ENCODE measurements at regions not wholly inside any gene's neighbourhood (a gene's known extent, or its start where the extent isn't known, plus 50 kb on each side); places are given as distances from the start of the nearest gene placed in this dataset.
A peak's percentile ranks its signal among the peaks of the same experiment; 100 is the strongest.
"Not testable (repeated sequence)": the region's sequence is repeated elsewhere in the genome, so short reads cannot be mapped to it uniquely, and the experiment has no call there.

DNA sequence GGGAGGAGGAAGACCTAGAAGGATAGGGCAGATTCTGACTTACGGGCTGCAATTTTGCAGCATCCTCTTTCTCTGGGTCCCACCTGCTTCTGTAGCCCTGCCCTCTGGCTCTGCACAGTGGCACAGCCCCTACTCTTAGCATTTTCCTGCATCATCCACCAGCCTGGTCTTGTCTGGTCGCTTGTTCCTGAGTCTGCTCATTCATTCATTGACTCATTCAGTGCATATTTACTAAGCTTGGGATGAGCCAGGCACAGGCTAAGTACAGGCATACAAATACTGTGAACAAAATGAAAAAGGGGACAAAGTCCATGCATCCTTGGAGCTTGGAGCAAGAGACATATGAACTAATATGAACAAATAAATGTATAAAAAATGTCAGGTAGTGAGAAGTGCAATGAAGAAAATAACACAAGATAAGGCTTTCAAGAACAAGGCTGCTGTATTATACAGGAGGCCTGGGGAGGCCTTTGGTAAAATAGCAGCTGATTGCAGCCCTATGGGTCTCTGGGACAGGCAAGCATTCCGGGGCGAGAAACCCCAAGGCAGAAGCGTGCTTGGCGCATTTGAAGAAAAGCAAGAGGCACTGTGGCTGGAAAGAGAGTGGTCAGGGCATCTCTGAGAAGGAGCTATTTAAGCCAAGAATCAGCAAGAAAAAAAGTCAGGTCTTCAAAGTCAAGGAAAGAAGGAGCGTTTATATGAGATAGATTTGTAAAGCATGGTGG lies 108.0 kb upstream of the ALX4 start:
- no peak for DNase-seq (ENCODE audit: low spot score)

DNA sequence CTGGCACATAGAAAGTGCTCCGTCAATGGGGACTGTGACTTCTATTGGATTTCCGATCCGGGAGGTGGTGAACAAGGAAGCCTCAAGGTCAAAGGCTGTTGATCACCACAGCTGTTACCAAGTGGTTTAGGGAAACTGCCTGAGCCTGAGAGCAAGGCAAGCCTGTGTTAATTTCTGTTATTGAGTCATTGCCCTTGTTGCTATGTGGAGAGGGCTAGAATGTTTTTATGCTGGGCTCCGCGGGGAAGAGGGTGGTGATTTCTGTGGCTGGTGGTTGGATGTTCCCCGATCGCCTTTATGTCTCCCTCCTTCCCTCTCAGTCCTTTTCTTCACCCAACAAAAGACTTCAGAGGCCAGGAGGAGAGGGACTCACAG lies 108.5 kb upstream of the ALX4 start:
- DNase-seq (ENCODE audit: low spot score), result no peak

DNA sequence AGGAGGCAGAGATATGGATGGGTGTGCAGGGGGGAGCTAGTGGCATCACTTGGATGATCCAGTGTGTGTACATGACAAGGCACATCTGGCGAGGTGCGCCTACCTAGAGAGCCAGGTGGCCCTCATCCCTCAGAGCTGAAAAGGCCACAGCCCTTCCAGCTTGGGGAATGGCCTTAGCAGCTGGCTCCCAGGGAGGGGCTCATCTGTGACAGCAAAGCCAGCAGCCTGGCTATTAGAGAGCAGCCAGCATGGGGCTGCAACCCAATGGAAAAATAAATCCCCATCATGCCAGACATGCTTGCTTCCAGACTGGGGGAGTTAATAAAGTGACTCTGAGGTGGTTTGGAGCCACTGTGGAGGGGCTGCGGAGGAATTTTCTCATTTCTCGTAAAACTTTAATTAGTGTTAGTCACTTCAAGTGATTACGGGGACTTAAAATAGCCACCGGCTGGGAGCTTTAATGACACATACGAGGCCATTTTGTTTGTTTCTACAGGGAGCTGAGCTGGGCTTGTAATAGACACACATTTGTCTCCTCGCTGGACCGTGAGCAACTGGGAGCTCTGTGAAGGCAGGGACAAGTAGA lies 111.2 kb upstream of the ALX4 start:
- DNase-seq (ENCODE audit: low spot score), result no peak

DNA sequence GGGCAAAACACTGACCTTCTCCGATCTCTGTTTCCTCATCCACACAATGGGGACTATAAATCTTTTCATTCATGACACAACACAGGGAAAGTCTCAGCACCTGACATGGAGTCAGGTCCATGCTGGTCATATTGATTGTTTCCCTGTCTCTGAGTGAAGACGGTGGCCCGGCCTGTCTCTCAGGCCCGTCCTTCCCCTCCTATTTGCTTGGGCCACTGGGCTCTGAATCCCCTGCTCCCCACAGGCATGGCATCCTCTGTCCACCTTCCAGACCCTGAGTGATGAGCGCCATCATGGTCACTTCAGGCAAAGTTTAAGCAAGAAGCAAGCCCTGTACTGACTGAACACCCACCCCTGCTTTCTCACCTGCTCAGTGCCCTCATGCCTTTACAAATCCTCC lies 113.3 kb upstream of the ALX4 start:
- no peak for DNase-seq (ENCODE audit: low spot score)

DNA sequence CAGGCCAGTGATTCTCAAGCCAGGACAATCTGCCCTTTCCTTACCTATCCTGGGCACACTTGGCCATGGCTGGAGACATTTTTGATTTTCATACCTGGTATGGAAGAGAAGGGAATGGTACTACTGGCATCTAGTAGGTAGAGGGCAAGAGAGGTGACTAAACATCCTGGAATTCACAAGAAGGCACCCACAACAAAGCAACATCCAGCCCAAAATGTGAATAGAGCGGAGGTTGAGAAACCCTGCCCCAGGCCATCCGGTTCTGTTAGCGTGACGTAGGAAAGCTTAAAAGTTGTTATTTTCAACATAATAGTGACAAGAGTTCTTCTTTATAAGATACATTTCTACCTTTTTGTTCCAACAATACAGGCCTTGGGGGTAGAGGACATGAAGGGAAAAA lies 114.9 kb upstream of the ALX4 start:
- peak; percentile 93 for DNase-seq (ENCODE audit: low spot score)

DNA sequence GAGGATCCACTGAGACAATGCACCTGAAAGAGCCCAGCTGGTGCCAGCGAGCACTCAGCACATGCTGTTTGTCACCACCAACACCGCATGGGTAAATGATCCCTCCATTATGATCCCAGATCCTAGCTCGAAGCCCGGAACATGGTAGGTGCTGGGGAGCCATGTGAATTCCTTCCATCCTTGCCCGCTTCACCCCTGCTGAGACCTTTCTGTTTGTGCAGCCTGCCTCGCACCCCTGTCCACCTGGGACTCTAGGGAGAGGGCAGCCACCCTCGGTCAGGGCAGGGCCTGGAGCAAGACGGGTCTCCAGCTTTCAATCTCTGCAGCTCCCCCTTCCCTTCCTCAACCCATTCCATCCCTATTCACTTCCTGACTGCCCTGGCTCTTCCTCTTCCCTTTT lies 116.2 kb upstream of the ALX4 start:
- DNase-seq (ENCODE audit: low spot score), result no peak

DNA sequence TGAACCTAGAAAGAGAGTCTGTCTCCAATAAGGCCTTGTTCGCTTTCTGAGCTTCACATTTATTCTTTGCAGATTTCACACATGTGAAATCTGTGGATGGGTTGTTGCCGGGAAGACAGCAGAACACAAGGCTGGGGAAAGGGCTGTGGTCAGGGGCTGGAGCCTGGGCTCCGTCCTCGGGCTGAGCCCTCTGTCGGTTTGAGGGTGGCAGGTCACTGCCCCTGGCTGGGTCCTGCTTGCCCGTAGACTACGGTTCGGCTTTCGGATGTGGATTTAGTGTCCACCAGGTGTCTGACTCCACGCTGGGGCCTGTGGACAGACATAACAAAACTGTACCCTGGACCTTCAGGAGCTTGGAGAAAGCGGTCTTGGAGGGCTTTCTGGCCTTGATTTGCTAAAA lies 117.0 kb upstream of the ALX4 start:
- DNase-seq (ENCODE audit: low spot score), result no peak

DNA sequence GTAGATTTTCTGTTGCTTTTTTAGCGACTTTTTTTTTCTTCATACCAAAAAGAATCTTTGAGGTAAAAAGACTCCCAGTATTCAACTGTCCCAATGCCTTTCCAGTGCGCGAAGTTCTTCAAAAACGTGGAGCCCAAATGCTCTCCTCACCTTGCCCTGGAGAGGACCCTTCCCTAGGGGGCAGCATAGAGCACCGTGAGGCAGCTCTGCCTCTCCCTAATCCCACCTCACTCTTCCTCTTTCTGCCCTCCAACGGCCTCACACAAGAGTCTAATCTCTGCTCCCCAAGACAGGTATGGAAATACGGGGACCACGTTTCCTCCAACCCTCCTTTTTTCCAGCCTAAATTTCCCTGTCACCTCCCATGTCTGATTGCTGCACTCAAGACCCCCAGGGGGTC lies 117.5 kb upstream of the ALX4 start:
- no peak for DNase-seq (ENCODE audit: low spot score)

DNA sequence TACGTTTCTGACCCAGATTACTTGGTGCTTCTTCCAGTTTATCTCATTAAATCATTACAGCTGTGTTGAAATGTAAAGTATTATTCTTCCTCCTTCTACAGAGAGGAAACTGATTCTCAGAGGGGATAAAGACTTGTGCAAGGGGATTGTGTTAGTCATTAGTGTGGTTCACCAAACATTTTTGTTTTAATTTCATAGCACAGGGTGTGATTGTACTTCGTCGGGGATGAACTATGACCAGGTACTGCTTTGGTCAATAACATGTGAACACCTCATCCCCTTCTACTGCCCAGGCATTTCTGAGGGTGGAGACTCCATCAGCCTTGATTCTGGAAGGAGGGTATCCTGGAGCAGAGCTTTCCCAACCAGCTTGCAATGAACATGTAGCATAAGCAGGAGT lies 120.2 kb upstream of the ALX4 start:
- no peak for DNase-seq (ENCODE audit: low spot score)

DNA sequence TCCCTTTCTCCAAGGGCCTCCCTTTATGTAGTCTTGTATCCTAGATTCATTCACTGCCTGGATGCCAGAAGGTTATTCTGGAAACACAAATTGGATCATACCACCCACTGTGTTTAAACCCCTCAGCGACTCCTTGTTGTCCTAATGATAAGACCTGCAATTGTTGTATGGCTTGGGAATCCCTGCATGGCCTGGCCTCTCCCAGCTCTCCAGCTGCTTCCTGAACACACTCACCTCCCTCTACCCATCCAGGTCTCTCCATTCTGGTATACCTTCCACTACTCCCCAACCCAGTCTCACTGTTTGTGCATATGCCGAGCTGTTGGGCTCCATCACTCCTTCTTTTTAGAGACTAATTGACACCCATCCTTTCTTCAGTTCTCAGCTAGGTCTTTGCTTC lies 124.3 kb upstream of the ALX4 start:
- DNase-seq (ENCODE audit: low spot score), result no peak

DNA sequence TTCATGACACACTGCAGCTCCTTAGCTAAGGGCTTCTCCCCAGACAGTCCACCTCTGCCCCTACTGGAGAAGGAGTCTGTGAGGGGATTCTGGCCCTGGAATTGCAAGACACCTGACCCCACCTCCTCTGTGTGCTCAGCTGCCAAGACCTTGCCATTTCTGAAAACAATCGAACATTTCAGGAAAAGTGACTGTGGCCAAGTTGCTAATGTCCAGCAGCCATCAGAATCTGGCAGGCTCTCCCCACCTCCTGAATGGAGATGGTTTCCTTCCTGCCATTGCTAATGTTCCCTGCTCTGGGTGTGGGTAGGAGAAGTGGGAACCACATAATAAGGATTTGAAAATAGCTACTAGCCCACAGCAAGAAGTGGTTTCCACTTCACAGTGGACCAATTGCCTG lies 127.2 kb upstream of the ALX4 start:
- no peak for DNase-seq (ENCODE audit: low spot score)

DNA sequence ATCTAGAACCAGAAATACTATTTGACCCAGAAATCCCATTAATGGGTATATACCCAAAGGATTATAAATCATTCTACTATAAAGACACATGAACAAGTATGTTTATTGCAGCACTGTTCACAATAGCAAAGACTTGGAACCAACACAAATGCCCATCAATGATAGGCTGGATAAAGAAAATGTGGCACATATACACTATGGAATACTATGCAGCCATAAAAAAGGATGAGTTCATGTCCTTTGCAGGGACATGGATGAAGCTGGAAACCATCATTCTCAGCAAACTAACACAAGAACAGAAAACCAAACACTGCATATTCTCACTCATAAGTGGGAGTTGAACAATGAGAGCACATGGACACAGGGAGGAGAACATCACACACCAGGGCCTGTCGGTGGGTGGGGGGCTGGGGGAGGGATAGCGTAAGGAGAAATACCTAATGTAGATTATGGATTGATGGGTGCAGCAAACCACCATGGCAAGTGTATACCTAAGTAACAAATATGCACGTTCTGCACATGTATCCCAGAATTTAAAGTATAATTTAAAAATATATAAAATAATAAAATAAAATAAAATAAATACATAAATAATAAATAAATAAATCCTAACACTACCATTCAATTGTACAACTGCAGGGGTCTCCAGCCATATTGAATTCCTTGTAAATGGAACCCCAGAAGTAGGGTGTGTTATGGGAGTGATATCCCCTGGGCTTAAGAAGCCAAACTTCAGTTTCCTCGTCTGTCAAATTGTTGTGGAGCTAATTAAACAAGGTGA lies 122.4 kb upstream of the CD82 start:
- DNase-seq (ENCODE audit: low spot score), result not testable (repeated sequence)

DNA sequence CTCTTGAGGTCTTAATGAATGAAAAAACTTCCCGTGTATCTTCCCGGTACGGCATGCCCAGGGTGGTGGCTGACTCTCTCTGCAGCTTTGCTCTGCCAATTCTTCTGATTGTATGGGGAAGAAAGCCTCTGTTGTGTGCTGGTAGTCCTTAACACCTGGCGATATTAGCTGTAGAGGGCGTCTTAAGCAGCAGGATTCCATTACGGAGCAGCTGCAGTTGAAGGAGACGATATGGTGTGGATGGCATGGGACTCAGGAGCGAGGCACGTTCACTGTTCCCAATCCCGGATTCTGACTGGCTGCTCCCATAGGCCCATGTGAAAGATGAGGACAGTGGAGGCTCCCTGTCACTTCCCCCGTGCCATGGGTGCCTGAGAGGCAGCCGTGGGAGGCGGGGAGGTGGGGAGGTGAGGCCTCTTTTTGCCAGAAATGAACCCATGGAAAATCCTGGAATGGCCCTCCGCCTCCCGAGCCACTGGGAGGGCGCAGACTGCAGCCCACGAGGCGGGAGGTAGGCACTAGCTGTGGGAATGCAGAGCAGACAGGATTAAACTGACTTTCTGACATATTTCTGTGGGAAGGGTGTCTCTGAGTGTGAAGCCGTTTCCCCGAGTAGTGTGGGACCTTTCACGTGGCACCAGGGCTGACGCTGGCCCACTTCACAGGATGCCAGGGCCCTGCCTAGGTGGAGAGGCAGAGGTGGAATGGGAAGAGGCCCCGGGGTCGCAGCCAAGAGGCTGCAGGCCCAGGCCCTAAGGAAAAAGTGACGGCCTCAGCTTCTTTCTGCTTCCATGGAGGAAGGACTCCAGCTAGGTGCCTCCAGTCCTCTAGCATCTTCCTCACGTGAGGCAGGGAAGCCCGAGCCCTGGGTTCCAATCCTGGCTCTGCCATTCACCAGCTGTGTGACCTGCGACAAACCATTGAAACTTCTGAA lies 121.4 kb upstream of the CD82 start:
- DNase-seq (ENCODE audit: low spot score), result no peak

DNA sequence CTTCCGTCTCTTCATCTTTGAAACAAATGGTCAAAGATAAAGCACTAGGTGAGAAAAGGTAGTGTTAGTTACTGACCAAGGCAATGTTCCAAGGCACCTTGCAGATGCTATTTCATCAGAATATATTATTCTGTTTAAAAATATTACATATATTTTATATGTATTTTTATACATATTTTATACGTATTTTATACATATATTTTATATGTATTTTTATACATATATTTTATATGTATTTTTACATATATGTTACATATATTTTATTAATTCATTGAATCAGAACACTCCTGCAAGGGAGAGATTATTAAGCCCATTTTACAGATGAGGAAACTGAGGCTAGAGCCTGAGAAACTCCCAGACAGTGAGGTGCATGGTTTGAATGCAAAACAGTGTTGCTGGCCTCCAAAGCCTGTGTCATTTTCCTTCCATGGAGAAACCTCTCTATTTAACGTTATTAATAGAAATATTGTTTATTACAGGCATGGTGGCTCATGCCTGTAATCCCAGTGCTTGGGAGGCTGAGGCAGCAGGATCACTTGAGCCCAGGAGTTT lies 120.6 kb upstream of the CD82 start:
- DNase-seq (ENCODE audit: low spot score), result no peak

DNA sequence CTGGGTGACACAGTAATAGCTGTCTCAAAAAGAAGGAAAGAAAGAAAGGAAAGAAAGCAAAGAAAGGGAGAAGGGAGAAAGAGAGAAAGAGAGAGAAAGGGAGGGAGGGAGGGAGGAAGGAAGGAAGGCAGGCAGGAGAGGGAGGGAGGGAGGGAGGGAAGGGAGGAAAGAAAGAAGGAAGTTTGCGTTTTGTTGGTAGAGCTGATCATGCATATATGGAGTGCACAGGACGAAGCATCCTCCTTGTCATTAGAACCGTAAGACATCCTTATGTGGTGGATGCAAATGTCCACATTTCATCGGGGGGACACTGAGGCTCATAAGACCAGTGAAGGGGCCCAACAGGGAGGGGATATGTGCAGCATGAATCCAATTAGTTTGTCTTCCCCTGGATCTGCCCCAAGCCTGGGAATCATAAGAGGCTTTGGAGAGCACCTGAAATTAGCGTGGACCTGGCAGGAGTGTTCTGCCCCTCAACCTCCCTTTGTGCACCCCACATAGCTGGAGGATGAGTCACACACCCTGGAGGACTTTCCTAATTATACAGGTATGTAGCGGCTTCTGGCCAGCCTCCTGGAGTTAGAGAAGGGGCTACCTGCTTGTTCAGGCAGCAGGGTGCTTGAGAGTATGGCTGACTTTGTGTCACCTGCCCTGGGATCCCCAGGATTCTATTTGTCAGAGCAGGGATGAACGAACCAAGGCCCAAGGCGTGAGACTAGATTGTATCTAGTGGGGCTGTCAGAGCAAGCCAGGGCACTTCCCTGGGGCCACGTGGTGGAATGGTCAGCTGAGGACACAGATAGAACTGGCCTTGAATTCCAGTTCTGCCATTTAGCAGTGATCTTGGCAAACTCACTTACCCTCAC lies 119.7 kb upstream of the CD82 start:
- peak; percentile 73 for DNase-seq (ENCODE audit: low spot score)

DNA sequence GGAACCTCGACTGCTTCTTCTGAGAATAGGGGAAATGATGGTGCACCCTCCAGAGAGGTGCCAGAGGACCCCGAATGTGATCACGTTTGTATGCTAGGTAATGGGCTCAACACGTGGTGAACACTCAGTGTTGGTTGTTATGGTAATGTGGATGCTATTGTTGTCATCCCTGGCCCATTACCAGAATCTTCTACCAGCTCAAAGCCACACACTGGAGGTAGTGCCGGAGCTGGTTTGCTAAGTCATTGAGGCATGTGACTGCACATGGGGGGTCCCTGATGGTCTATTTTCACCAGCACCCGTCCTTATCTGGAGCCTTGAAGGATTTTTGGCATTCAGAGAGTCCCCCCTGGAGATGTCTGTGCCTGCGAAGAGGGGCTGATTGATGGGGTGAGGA lies 119.1 kb upstream of the CD82 start:
- DNase-seq (ENCODE audit: low spot score), result no peak

DNA sequence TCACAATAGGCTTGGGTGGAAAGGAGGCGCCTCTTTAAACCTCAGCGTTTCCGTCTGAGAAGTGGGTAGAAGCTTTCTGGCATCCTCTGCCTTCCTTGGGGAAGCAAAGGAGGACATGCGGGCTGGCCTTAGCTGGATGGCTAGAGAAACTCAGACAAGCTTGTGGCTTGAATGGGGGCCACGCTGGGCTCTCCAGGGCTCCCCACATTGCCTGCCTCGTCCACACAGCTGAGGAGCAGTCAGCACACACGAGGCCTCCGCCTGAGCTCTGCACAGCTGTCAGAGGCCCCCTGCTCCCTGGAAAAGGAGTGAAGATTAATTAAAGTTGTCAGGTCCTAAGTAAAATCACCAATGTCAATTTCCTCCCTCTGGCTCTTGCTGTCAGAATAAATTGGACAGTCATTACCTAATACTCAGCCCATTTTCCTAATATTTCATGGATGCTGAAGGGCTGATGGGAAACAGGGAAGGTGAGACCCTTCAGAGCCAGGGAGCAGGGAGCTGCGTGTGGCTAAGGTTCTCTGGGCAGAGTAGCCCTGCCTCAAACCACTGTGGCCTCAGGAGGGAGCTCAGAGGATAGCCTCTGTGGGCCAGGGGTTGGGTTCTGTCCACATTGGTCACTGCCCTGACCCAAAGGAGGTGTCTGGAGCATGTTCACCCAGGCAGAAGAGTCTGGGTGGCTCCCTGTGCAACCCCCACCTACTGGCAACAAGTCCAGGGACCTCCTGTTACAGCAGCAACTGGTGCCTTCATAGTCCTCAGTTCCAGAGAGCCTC lies 118.3 kb upstream of the CD82 start:
- DNase-seq (ENCODE audit: low spot score), result no peak

DNA sequence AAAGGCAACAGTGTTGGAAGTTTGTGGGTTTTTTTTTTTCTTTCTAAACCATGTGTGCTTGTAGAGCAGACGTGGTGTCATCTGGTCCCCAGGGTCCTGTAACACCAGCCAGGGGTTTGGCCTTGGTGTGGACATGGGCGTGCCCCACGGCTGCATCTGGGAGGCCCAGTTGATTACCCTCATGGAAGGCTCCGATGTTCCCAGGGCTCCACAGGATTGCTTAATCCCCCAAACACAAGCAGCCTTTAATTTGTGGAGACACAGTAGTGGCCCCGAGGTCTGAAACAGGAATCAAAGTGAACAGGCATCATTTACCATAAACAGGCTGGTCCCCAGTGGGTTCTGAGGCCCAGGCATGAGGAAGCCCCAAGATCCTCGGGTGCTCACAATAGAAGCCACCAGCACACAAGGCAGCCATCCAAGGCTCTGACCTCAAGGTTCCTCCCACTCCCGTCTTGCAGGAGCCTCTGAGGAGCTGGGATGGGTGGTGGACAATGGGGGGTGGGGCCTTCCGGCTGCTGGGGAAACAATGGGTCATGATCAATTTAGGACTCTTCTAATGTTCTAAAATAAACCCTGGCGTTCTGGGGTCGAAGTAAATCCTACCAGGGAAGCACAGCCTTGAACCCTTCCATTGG lies 115.0 kb upstream of the CD82 start:
- no peak for DNase-seq (ENCODE audit: low spot score)

DNA sequence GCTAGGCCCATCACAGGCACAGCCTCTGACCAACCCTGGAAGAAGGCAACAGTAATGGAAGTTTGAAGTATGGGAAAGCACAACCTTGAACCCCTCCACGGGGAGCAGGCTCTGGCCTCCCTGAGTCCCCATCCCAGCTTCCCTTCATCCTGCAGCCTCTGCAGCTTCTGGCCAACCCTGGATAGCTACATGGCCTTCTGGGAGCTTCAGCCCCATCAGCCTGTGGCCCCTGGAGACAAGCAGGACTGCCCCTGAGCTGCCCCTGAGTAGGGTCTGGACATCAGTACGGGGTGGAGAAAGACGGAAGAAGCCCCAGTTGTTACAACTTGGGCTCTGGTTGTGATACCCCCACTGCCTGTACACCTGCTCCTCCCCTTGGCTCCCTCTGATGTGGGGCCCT lies 113.8 kb upstream of the CD82 start:
- no peak for DNase-seq (ENCODE audit: low spot score)

Measured in SW480 (cell line).